ENCODE measurements at regions not wholly inside any gene's neighbourhood (a gene's known extent, or its start where the extent isn't known, plus 50 kb on each side); places are given as distances from the start of the nearest gene placed in this dataset.
"Not testable (repeated sequence)": the region's sequence is repeated elsewhere in the genome, so short reads cannot be mapped to it uniquely, and the experiment has no call there.

DNA sequence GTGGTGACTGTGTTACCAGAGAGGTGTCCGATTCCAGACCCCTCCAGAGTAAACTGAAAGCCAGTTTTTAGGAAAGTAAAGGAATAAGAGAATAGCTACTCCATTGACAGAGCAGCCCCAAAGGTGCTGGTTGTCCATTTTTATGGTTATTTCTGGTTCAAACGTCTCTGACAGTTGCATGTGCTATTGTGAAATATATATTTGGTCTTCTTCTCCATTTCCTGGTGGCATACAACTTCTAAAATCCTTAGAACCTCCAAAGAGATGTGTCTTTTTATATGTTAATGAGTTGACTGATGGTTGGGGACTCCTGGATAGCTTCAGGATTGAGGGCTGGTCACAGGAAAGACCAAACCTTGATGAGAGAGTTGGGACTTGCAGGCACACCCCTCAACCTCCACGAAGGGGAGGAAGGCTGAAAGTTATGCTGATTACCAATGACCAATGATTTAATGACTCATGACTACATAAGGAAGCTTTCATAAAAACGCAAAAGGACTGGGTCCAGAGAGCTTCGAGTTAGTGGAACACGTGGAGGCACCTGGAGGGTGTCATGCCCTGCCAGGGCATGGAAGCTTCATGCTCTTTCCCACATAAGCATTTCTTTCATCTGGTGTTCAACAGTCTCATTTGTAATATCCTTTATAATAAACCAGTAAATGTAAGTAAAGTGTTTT is 100.7 kb downstream of the SLC16A1 start:
- DNase-seq (ENCODE audit: low spot score), result no peak
- intact Hi-C loops (cut with DNase I), result no loop called here

GRCh38 chr1:112854368-112854984 is 101.5 kb downstream of the SLC16A1 start:
- intact Hi-C loops (cut with DNase I); DNase-seq (ENCODE audit: low spot score): not testable (repeated sequence)

DNA sequence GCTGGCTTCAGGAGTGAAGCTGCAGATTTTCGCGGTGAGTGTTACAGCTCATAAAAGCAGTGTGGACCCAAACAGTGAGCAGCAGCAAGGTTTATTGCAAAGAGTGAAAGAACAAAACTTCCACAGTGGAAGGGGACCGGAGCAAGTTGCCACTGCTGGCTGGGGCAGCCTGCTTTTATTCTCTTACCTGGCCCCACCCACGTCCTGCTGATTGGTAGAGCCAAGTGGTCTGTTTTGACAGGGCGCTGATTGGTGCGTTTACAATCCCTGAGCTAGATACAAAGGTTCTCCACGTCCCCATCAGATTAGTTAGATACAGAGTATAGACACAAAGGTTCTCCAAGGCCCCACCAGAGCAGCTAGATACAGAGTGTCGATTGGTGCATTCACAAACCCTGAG is 102.1 kb downstream of the SLC16A1 start:
- intact Hi-C loops (cut with DNase I); DNase-seq (ENCODE audit: low spot score): not testable (repeated sequence)

GRCh38 chr1:112852934-112853333 is 103.1 kb downstream of the SLC16A1 start:
- intact Hi-C loops (cut with DNase I), result no loop called here
- DNase-seq (ENCODE audit: low spot score), result no peak

DNA sequence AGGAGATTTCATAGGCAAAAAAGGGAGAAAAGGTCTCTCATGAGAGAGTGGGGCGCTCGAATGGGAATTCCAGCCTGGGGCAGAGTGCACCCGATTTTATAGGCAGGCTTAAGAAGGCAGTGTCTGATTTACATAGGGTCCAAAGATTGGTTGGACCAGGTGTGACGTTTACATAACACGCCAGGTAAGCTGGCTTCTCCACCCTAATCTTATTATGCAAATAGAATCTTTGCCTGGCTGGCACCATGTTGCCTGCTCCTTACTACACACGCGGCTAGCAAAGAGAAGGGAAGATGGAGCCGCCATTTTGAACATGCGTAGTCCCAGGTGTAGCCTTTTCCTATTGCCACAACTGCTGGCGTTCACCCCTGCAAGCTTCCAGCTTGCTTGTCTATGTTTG is 103.7 kb downstream of the SLC16A1 start:
- DNase-seq (ENCODE audit: low spot score), result no peak
- intact Hi-C loops (cut with DNase I), result no loop called here

GRCh38 chr1:112850034-112850757 is 105.8 kb downstream of the SLC16A1 start:
- no peak for DNase-seq (ENCODE audit: low spot score)
- intact Hi-C loops (cut with DNase I), result no loop called here

DNA sequence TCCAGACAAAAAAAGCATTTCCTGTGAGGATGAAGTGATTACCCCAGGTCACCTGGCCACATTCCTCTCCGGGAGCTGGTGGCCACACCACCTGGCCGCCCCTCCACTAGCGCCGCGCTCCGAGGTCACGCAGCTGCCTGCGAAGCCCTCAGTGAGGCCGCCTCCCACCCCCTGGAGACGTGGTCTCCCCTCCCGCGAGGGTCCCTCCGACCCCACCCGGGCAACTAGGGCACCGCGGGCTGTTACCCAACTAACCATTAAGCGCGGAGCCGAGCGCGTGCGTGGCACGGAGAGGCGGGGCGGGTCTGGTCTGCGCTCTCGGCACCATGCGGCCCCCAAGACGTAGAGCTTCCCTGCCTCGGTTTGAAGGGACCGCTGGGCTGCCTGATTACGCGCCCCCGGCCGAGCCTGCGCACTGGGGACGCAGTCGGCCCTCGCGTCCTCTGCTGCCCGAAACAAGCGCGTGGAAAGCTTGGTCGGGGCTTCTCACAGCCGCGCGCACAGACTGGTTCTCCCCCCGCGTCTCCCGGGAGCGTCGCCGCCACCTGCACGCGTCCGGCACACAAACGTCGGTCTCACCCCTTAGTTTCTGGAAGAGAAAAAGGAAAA is 106.5 kb downstream of the SLC16A1 start:
- DNase-seq (ENCODE audit: low spot score), result no peak
- intact Hi-C loops (cut with DNase I), result no loop called here

DNA sequence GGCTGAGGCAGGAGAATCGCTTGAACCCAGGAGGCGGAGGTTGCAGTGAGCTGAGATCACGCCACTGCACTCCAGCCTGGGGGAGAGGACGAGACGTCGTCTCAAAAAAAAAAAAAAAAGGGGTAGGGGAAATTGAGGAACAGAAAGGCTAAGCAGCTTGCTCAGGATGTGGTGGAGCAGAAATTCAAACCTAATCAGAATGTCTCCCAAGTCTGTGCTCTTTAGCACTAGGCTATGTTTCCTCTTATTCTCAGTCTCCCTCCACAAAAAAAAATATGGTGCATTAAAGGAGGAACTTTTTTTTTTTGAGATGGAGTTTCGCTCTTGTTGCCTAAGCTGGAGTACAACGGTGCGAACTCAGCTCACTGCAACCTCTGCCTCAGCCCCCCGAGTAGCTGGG is 114.2 kb downstream of the SLC16A1 start:
- intact Hi-C loops (cut with DNase I), result loop anchor here in 1 of 2 donors (5.0 kb wide), 1 partner anchor 1595 kb away; no protein-coding TSS in a partner anchor
- no peak for DNase-seq (ENCODE audit: low spot score)

DNA sequence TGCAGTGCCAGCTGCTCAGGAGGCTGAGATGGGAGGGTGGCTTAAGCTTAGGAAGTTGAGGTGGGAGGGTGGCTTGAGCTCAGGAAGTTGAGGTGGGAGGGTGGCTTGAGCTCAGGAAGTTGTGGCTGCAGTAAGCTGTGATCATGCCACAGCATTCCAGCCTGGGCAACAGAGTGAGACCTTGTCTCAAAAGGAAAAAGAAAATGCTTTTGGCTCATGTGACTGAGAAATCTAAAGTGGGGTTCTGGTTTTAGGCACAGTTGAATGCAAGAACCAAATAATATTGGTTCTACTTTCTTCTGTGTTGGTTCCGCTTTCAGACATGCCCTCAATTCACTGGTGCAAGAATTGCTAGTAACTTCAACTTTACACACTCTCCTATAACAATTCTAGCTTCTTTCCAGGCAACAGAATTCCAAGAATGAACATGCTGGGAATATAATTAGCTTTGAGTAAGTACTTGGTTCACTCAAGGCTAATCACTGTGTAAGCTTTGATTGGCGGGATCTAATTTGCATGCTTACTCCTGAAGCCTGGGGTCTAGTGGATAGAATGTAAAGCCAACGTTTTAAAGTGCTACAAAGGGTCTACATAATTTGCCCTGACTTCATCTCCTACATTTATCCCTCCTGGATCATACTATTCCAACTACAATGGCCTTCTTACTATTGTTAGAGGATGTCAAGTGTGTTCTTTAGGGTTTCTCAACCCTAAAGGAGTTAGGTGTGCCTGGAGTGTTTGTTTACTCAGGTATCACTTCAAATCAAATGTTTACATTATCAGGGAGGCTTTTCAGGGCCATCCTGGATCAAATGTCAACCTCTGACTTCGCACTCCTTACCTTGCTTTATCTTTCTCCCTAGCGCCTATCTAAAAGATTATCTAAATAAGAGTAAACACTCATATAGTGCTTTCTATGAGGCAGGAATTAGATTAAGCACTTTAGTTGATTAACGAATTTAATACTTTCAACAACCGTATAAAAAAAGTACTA is 115.1 kb downstream of the SLC16A1 start:
- DNase-seq (ENCODE audit: low spot score), result no peak
- intact Hi-C loops (cut with DNase I), result loop anchor here in 1 of 2 donors (5.0 kb wide), 1 partner anchor 1594 kb away; no protein-coding TSS in a partner anchor

DNA sequence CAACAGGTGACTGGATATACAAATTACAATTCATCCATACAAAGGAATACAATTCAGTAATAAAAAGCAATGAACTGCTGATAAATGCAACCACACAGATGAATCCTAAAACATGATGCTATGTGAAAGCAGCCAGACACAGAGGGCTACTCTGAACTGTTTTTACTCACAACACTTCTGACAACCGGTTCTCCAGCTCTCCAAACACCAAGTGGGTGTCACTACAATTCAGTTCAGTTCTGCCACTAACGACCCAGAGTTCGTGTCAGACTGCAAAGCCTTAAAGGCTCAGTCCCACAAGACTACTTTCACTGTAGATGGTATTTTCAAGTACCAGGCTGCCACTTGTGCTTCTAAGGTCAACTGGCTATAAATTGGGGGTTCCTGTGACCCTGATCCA is 119.4 kb downstream of the SLC16A1 start:
- intact Hi-C loops (cut with DNase I), result no loop called here
- no peak for DNase-seq (ENCODE audit: low spot score)

- no peak for DNase-seq (ENCODE audit: low spot score)
- intact Hi-C loops (cut with DNase I), result no loop called here
These were observed 118.7 kb upstream of the PPM1J start for GRCh38 chr1:112833806-112834205.

GRCh38 chr1:112832259-112832658 is 117.1 kb upstream of the PPM1J start:
- intact Hi-C loops (cut with DNase I), result not testable (repeated sequence)
- peak; percentile 14 for DNase-seq (ENCODE audit: low spot score)

DNA sequence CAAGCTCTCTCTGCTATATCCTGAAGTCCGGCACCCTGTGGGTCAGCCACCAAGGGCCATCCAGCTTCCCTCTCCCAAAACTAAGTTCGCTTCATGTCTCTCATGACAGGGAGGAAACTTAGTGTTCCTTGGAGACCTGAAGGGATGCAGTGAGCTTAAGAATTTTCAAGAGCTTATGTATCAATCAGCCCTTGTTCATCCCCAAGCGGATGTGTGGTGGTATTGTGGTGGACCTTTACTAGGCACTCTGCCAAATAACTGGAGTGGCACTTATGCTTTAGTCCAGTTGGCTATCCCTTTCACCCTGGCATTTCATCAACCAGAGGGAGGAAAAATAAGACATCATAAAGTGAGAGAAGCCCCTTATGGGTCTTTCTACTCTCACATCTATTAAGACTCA is 114.6 kb upstream of the PPM1J start:
- intact Hi-C loops (cut with DNase I); DNase-seq (ENCODE audit: low spot score): not testable (repeated sequence)

- intact Hi-C loops (cut with DNase I), result no loop called here
These were observed 113.6 kb upstream of the PPM1J start for GRCh38 chr1:112828716-112829115.

DNA sequence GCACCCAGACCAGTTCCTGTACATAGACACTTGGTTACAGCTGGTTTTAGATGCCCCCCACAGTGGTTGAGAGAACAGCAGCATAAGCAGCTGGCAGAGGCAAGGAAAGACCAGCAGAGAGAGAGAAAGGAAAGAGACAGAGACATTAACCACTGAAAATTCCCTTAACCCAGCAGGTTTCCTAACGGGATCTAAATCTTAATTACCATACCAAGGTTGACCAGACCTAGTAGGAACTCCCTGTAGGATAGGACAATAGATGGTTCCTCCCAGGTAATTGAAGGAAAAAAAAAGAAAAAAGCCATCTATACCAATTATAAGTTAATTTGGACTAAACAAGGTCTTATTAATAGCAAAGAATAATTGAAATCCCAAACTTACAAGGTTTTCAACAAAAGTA is 112.3 kb upstream of the PPM1J start:
- DNase-seq (ENCODE audit: low spot score); intact Hi-C loops (cut with DNase I): not testable (repeated sequence)

More at GRCh38 chr1:112828716-112829115, 113.6 kb upstream of the PPM1J start:
- DNase-seq (ENCODE audit: low spot score), result no peak

GRCh38 chr1:112826217-112826944 is 111.2 kb upstream of the PPM1J start:
- peak; percentile 52 for DNase-seq (ENCODE audit: low spot score)
- intact Hi-C loops (cut with DNase I), result no loop called here

DNA sequence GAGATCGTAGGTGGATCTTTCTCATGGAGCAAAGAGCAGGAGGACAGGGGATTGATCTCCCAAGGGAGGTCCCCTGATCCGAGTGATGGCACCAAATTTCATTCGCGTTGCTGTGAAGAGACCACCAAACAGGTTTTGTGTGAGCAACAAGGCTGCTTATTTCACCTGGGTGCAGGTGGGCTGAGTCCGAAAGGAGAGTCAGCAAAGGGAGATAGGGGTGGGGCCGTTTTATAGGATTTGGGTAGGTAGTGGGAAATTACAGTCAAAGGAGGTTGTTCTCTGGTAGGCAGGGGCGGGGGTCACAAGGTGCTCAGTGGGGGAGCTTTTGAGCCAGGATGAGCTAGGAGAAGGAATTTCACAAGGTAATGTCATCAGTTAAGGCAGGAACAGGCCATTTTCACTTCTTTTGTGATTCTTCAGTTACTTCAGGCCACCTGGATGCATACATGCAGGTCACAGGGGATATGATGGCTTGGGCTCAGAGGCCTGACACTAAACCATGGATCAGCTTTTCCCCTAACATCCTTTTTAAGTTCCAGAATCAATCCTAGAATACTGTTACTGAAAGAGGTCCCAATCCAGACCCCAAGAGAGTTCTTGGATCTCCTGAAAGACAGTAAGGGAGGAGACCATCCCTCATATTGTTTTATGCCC is 110.6 kb upstream of the PPM1J start:
- DNase-seq (ENCODE audit: low spot score), result peak; percentile 23
- intact Hi-C loops (cut with DNase I), result not testable (repeated sequence)

GRCh38 chr1:112825075-112825474 is 109.9 kb upstream of the PPM1J start:
- DNase-seq (ENCODE audit: low spot score), result peak; percentile 26
- intact Hi-C loops (cut with DNase I), result not testable (repeated sequence)

All from posterior vena cava (tissue), 2 donors.